T-cell (primary cell): ENCODE measurements at regions not wholly inside any gene's neighbourhood (a gene's known extent, or its start where the extent isn't known, plus 50 kb on each side); places are given as distances from the start of the nearest gene placed in this dataset.

Experiments
- ATAC-seq, 4 experiments: fragments of 200-7000 bp in 3 of 4; fragments of 150-1000 bp in 1 of 4; cut with Tn5 transposase; replicated peaks in 1 of 4; 1 replicate in 3 of 4; 2 replicates in 1 of 4; pipeline ENCODE4 v1.10.0; 2021; ENCODE audit warnings: moderate library complexity in 3 of 4, mild to moderate bottlenecking in 2 of 4, moderate number of reproducible peaks in 1 of 4
- CTCF ChIA-PET, 2 donors: fragments of 300-600 bp; sonication (Branson Sonifier 250); formaldehyde crosslinking; loops; one replicate each; lab custom pipeline; 2022; ENCODE audit warnings: antibody characterized with exemption in 2 of 2; lab: Charles Lee
- POLR2A ChIA-PET, 2 donors: fragments of 300-600 bp; sonication (Branson Sonifier 250); formaldehyde crosslinking; loops; one replicate each; lab custom pipeline; 2022; ENCODE audit warnings: antibody characterized with exemption in 2 of 2; lab: Charles Lee
- DNase-seq, 35 experiments: peaks; one replicate each; pipeline versions ENCODE4 v3.0.0 to v3.0.0-alpha.2; 2013 to 2023
- H3K27ac ChIP-seq: one replicate; pipeline ENCODE4 v1.5.1; 2013; ENCODE audit warnings: low read length
- H3K27me3 ChIP-seq, 2 experiments: replicated peaks in 1 of 2; 1 replicate in 1 of 2; 2 replicates in 1 of 2; pipeline versions ENCODE4 v1.6.1 to v1.7.0; 2013; ENCODE audit warnings: low read length in 1 of 2, mixed read lengths in 1 of 2; ENCODE audit not compliant: control insufficient read depth in 2 of 2, insufficient read depth in 2 of 2; ENCODE audit errors: extremely low read depth in 1 of 2
- H3K36me3 ChIP-seq, 2 donors: 1 replicate in 1 of 2; 2 replicates in 1 of 2; pipeline versions ENCODE4 v1.6.1 to v1.7.0; 2013; ENCODE audit warnings: low read length in 1 of 2; ENCODE audit not compliant: control insufficient read depth in 2 of 2, insufficient read depth in 1 of 2; ENCODE audit errors: extremely low read depth in 1 of 2
- H3K4me1 ChIP-seq, 2 experiments: 1 replicate in 1 of 2; 2 replicates in 1 of 2; pipeline versions ENCODE4 v1.6.1 to v1.7.0; 2013; ENCODE audit warnings: low read length in 2 of 2, mixed read lengths in 1 of 2; ENCODE audit not compliant: insufficient read depth in 2 of 2, control insufficient read depth in 1 of 2; ENCODE audit errors: extremely low read depth in 1 of 2
- H3K4me3 ChIP-seq, 2 donors: 1 replicate in 1 of 2; 2 replicates in 1 of 2; pipeline versions ENCODE4 v1.5.1 to v1.7.0; 2013; ENCODE audit warnings: mild to moderate bottlenecking in 2 of 2, low read length in 1 of 2, moderate library complexity in 1 of 2; ENCODE audit not compliant: control insufficient read depth in 1 of 2; ENCODE audit errors: extremely low read depth in 1 of 2
- H3K9me3 ChIP-seq: 2 replicates; pipeline ENCODE4 v1.7.0; 2013
- H3K27ac Mint-ChIP-seq, 2 donors: one replicate each; pipeline ENCODE4 v1.8.0; 2020 to 2021; ENCODE audit warnings: mild to moderate bottlenecking in 2 of 2, mixed read lengths in 2 of 2
- H3K27me3 Mint-ChIP-seq, 2 donors: one replicate each; pipeline ENCODE4 v1.8.0; 2021 to 2022; ENCODE audit warnings: mixed read lengths in 2 of 2
- H3K36me3 Mint-ChIP-seq: one replicate; pipeline ENCODE4 v1.8.0; 2021; ENCODE audit warnings: mixed read lengths
- H3K4me1 Mint-ChIP-seq, 3 donors: one replicate each; pipeline ENCODE4 v1.8.0; 2020 to 2022; ENCODE audit warnings: mixed read lengths in 3 of 3, mild to moderate bottlenecking in 1 of 3
- H3K4me3 Mint-ChIP-seq, 3 donors: one replicate each; pipeline ENCODE4 v1.8.0; 2020 to 2022; ENCODE audit warnings: mild to moderate bottlenecking in 3 of 3, mixed read lengths in 3 of 3, moderate library complexity in 3 of 3
- H3K9me3 Mint-ChIP-seq, 3 donors: one replicate each; pipeline ENCODE4 v1.8.0; 2020 to 2022; ENCODE audit warnings: mixed read lengths in 3 of 3
- WGBS: methylation state at CpG from one replicate; pipeline ENCODE4 v1.1.5; 2013; ENCODE audit warnings: missing lambda C conversion rate; ENCODE audit not compliant: insufficient coverage; 5-methylcytosine and 5-hydroxymethylcytosine counted together

DNA sequence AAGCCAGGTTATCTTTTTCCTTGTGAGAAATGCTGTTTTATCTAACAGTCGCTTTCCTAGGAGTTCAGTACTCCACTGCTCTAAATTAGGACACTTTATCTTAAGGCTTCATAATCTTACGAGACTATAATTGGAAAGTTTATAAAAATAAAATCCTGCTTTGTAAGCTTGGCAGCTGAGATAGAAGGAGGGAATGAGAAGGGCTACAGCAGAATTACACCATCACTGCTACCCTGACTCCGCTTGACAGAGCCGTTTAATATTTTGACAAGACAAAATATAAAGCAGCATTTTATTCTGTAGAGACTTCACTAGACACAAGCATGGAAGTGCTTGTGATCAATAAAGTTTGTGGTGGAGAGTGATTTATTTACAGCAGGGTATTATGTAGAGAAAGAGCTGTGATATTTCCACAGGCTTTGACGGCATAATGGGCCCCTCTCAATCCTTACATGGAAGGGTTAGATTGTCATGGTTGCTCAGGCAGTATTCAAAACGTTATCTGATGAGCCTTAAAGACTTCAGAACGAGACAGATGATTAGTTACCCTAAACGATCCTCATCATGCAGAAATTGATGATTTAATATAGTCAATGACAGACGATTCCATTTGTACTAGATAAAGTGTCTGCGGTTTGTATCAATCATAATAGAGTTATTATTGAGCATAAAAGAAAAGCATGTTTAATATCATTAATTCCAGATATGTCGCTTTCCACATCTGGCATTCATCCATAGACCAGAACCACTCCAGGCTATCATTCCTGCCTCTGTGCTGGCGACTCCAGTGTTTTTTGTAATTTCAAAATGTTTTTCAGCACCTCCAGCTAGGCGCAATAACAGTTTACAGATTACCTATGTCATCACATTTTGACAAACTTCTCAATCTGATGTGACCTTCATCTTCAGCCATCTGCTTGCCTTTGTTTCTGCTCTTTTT lies 242.2 kb downstream of the FIGN start:
- 82% methylated on average over 3 of the region's 13 CpGs for WGBS

GRCh38 chr2:163491850-163492249 lies 244.0 kb downstream of the FIGN start:
- H3K27ac ChIP-seq: no peak overlapping the region
- H3K27ac Mint-ChIP-seq: no peak overlapping the region
- H3K36me3 ChIP-seq: no peaks in the 10 kb centered on the region
- no peaks in the 10 kb centered on the region for H3K9me3 ChIP-seq
- no peaks in the 10 kb centered on the region for H3K4me1 ChIP-seq
- no peak overlapping the region for H3K4me3 Mint-ChIP-seq
- no peaks in the 10 kb centered on the region for H3K36me3 Mint-ChIP-seq
- peaks cover 0 to 11% (median 3%) of the 10 kb centered on the region in 3 donors for H3K9me3 Mint-ChIP-seq
- no peaks in the 10 kb centered on the region for H3K27me3 ChIP-seq
- no peak for DNase-seq
- no peak for ATAC-seq
- WGBS: no CpG with 5 or more reads among the region's 2 CpGs
- no peaks in the 10 kb centered on the region for H3K27me3 Mint-ChIP-seq
- ChIA-PET CTCF (no interaction called here), POLR2A (no interaction called here)
- no peak overlapping the region for H3K4me3 ChIP-seq
- H3K4me1 Mint-ChIP-seq: no peaks in the 10 kb centered on the region

More for the DNA sequence above, 242.2 kb downstream of the FIGN start:
- no peaks in the 10 kb centered on the region for H3K27me3 ChIP-seq
- H3K9me3 ChIP-seq: no peaks in the 10 kb centered on the region
- no peaks in the 10 kb centered on the region for H3K36me3 Mint-ChIP-seq
- no peak overlapping the region for H3K4me3 Mint-ChIP-seq
- DNase-seq (no peak), ATAC-seq (no peak)
- H3K27ac Mint-ChIP-seq: no peak overlapping the region
- H3K4me3 ChIP-seq: no peak overlapping the region
- no peak overlapping the region for H3K27ac ChIP-seq
- H3K27me3 Mint-ChIP-seq: no peaks in the 10 kb centered on the region
- peaks cover 3 to 15% (median 8%) of the 10 kb centered on the region in 3 donors for H3K9me3 Mint-ChIP-seq
- CTCF ChIA-PET: no interaction called here
- H3K4me1 ChIP-seq: no peaks in the 10 kb centered on the region
- no peaks in the 10 kb centered on the region for H3K4me1 Mint-ChIP-seq
- no peaks in the 10 kb centered on the region for H3K36me3 ChIP-seq
- POLR2A ChIA-PET: no interaction called here

- H3K36me3 Mint-ChIP-seq: no peaks in the 10 kb centered on the region
- CTCF ChIA-PET: no interaction called here
- 67% methylated on average over 3 of the region's 3 CpGs for WGBS
- H3K27me3 Mint-ChIP-seq: no peaks in the 10 kb centered on the region
- H3K4me3 Mint-ChIP-seq: no peak overlapping the region
- peaks cover 0 to 4% (median 3%) of the 10 kb centered on the region in 3 donors for H3K9me3 Mint-ChIP-seq
- no peaks in the 10 kb centered on the region for H3K4me1 Mint-ChIP-seq
- ATAC-seq (no peak), DNase-seq (no peak)
- POLR2A ChIA-PET: no interaction called here
- H3K27me3 ChIP-seq: no peaks in the 10 kb centered on the region
- H3K9me3 ChIP-seq: no peaks in the 10 kb centered on the region
- no peaks in the 10 kb centered on the region for H3K4me1 ChIP-seq
- no peak overlapping the region for H3K27ac Mint-ChIP-seq
- H3K4me3 ChIP-seq: no peak overlapping the region
- H3K27ac ChIP-seq: no peak overlapping the region
- H3K36me3 ChIP-seq: no peaks in the 10 kb centered on the region
Measured at GRCh38 chr2:163490281-163490680, 245.5 kb downstream of the FIGN start.

- no peaks in the 10 kb centered on the region for H3K4me1 ChIP-seq
- POLR2A ChIA-PET: no interaction called here
- no peak overlapping the region for H3K4me3 Mint-ChIP-seq
- no peak for ATAC-seq
- no peak overlapping the region for H3K27ac Mint-ChIP-seq
- no peaks in the 10 kb centered on the region for H3K27me3 ChIP-seq
- H3K27me3 Mint-ChIP-seq: no peaks in the 10 kb centered on the region
- H3K36me3 Mint-ChIP-seq: no peaks in the 10 kb centered on the region
- H3K4me1 Mint-ChIP-seq: no peaks in the 10 kb centered on the region
- peaks cover 0 to 17% (median 11%) of the 10 kb centered on the region in 3 donors for H3K9me3 Mint-ChIP-seq
- no peak overlapping the region for H3K27ac ChIP-seq
- H3K36me3 ChIP-seq: no peaks in the 10 kb centered on the region
- CTCF ChIA-PET: no interaction called here
- no peak overlapping the region for H3K4me3 ChIP-seq
- no peak for DNase-seq
- no peaks in the 10 kb centered on the region for H3K9me3 ChIP-seq
Measured at GRCh38 chr2:163481515-163481914, 254.3 kb downstream of the FIGN start.

- no peaks in the 10 kb centered on the region for H3K4me1 ChIP-seq
- H3K9me3 ChIP-seq: no peaks in the 10 kb centered on the region
- no peaks in the 10 kb centered on the region for H3K36me3 ChIP-seq
- Mint-ChIP-seq H3K36me3 (no peaks in the 10 kb centered on the region), H3K27ac (no peak overlapping the region), H3K9me3 (peaks cover 7 to 17% (median 11%) of the 10 kb centered on the region in 3 donors), H3K4me1 (no peaks in the 10 kb centered on the region), H3K27me3 (no peaks in the 10 kb centered on the region), H3K4me3 (no peak overlapping the region)
- ChIA-PET POLR2A (no interaction called here), CTCF (no interaction called here)
- DNase-seq (no peak), ATAC-seq (no peak)
- no peaks in the 10 kb centered on the region for H3K27me3 ChIP-seq
- H3K4me3 ChIP-seq: no peak overlapping the region
- H3K27ac ChIP-seq: no peak overlapping the region
- WGBS: 98% methylated on average over 5 of the region's 9 CpGs
Measured at GRCh38 chr2:163479599-163479998, 256.2 kb downstream of the FIGN start.

DNA sequence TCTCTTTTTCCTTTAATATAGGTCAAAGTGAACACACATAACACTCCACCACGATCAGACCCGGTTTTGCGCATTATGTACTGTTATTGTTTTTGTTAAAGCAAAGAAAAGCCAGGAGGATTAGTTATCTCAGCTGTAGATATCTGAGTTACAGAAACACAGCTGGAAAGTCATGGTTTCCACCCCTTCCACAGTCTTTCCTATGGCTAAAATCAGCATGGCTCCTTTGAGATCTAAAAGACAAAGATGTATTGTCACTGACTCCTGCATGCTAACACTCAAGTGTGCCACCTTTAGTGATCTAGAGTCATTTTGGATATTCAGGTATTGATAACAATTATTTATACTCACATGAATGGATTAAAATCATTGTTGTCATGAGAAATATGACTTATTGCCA lies 260.0 kb downstream of the FIGN start:
- Histone ChIP-seq H3K36me3 (no peaks in the 10 kb centered on the region), H3K4me3 (no peak overlapping the region), H3K27ac (no peak overlapping the region), H3K4me1 (no peaks in the 10 kb centered on the region), H3K9me3 (no peaks in the 10 kb centered on the region), H3K27me3 (no peaks in the 10 kb centered on the region)
- no peaks in the 10 kb centered on the region for H3K36me3 Mint-ChIP-seq
- peaks cover 10 to 19% (median 18%) of the 10 kb centered on the region in 3 donors for H3K9me3 Mint-ChIP-seq
- ChIA-PET POLR2A (no interaction called here), CTCF (no interaction called here)
- no CpG with 5 or more reads among the region's 3 CpGs for WGBS
- ATAC-seq (no peak), DNase-seq (no peak)
- no peak overlapping the region for H3K27ac Mint-ChIP-seq
- no peak overlapping the region for H3K4me3 Mint-ChIP-seq
- H3K27me3 Mint-ChIP-seq: no peaks in the 10 kb centered on the region
- no peaks in the 10 kb centered on the region for H3K4me1 Mint-ChIP-seq
